AG09309 (cell line): ENCODE measurements at regions not wholly inside any gene's neighbourhood (a gene's known extent, or its start where the extent isn't known, plus 50 kb on each side); places are given as distances from the start of the nearest gene placed in this dataset.
"Not testable (repeated sequence)": the region's sequence is repeated elsewhere in the genome, so short reads cannot be mapped to it uniquely, and the experiment has no call there.

Experiments used
- DNase-seq: peaks from one replicate; pipeline ENCODE4 v3.0.0-alpha.2; 2010; ENCODE audit warnings: low read depth
- H3K4me3 ChIP-seq: 2 replicates; pipeline ENCODE4 v1.5.1; 2011; ENCODE audit warnings: mild to moderate bottlenecking, low read depth, low read length, moderate library complexity; ENCODE audit not compliant: control insufficient read depth
- TF ChIP-seq, protein P1 (sequence below): IDR thresholded peaks from 2 replicates; pipeline ENCODE4 v1.5.1; 2011; ENCODE audit warnings: mild to moderate bottlenecking, low read depth, low read length, inconsistent platforms; ENCODE audit not compliant: insufficient read depth, control insufficient read depth; ENCODE audit errors: missing control alignments

DNA sequence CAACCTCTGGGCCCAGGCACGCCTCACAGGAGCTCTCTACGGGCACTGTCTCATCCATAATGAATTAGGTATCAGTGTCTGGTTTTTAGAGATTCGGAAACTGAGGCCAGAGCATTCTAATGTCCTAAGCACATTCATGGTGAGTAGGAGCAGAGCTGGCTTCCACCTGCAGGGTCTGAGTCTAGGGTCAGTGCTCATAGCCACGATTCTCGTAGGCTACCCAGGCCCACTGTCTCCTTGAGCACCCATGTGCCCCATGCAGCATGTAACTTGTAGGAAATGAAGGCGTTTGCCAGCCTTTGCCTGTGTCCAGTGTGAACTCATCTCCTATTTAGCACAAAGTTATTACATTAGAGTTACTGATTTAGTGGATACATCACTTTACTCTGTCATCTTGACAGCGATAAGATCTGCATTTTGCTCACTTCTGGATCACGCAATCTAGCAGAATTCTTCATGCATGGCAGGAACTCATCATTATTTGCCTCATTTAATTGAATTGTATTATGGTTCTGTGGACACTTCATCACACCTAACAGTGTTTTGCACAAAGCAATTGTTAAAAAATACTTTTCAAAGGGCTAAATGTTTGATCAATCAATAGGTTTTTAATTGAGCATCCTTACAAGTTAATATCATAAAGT is 205.3 kb upstream of the SULF2 start:
- H3K4me3 ChIP-seq = no peak overlapping the region
- DNase-seq = no peak
- TF ChIP-seq, protein P1, sequence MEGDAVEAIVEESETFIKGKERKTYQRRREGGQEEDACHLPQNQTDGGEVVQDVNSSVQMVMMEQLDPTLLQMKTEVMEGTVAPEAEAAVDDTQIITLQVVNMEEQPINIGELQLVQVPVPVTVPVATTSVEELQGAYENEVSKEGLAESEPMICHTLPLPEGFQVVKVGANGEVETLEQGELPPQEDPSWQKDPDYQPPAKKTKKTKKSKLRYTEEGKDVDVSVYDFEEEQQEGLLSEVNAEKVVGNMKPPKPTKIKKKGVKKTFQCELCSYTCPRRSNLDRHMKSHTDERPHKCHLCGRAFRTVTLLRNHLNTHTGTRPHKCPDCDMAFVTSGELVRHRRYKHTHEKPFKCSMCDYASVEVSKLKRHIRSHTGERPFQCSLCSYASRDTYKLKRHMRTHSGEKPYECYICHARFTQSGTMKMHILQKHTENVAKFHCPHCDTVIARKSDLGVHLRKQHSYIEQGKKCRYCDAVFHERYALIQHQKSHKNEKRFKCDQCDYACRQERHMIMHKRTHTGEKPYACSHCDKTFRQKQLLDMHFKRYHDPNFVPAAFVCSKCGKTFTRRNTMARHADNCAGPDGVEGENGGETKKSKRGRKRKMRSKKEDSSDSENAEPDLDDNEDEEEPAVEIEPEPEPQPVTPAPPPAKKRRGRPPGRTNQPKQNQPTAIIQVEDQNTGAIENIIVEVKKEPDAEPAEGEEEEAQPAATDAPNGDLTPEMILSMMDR = no peak

DNA sequence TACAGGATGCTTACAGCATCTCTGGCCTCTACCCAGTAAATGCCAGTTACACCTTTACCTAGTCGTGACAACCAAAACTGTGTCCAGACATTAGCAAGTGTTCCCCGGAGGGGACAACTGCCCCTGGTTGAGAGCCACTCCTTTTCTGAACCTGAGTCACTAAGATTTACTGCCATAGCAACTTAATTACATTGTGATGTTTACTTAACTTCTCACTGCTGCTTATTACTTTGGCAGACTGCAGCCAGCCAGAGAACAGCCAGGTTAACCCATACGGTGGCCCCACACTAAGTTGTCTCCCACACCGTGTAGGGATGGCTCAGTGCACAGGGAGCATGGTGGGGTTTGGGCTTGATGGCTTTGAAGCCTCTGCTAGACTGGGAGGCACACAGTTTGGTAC is 204.7 kb upstream of the SULF2 start:
- DNase-seq = no peak
- no peak overlapping the region for H3K4me3 ChIP-seq
- TF ChIP-seq, protein P1 = no peak

DNA sequence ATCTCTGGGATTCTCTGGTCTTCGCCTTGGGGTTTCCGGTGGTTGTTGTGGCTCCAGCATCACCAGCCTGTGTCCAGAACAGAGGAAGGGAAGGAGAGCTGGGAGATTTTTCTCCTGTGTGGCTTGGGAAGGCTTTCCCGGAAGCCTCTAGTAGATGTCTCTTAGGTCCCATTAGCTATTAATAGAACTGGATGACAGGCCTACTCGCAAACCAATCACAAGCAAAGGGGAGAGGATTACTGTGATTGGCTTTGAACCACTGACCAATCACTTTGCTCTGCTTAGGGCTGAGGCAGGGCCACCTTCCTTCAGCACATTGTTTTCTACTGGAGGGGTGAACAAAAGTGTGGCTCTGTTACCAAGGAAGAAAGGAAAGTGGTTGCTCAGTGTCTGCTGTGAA is 203.4 kb upstream of the SULF2 start:
- TF ChIP-seq, protein P1 = no peak
- no peak for DNase-seq

DNA sequence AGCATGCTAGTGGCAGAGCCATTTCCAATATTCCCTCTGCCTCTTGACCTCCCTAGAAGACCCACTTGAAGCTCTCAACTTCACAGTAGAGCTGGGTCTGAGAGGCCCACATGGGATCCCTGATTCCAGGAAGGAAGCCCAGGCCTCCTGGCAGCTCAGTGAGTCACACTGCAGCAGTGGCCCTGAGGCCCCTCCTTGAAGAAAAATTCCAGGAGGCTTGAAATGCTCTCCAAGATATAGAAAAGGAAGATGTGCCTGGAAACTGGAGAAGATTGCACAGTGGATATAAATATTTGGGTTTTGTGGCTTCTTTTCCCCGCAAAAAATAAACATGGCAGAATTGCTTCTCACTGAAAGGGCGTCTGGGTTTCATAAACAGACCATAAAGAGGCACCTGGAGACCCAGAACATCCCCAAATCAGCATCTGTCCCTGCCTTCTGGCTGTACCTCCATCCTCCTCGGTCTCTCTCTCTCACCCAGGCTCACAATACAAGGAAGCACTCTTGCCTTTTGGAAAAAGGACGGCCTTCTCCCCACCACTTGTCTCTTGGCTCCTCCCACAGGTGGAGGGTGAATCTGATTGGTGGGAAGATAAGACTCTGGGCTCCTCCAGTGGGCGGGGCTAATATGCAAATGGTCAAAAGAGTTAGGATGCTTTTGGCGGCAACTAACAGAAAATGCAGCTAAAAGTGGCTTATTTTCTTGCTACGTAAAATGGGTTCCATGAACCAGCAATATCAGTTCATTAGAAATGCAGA is 200.0 kb upstream of the SULF2 start:
- H3K4me3 ChIP-seq = no peak overlapping the region
- DNase-seq = no peak
- TF ChIP-seq, protein P1 = no peak

More for the DNA sequence above, 203.4 kb upstream of the SULF2 start:
- no peak overlapping the region for H3K4me3 ChIP-seq

DNA sequence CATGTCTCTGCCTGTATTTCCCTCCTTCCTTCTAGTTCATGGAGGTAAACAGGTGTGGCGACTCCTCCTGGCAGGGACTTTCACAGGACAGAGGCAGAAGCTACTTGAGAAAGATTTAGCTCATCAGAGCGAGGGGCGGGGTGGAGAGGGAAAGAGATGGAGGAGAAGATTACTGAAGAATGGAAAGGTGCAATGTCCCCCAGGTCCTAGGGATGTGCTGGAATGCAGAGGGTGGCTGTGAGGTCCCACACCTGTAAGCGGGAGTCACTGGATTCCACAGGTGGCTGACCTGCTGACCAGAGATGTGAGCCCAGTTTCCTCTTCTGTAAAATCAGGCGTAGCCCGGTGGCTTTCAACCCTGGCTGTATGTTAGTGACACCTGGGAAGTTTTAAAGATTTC is 199.2 kb upstream of the SULF2 start:
- TF ChIP-seq, protein P1 = no peak
- no peak overlapping the region for H3K4me3 ChIP-seq
- DNase-seq = no peak

DNA sequence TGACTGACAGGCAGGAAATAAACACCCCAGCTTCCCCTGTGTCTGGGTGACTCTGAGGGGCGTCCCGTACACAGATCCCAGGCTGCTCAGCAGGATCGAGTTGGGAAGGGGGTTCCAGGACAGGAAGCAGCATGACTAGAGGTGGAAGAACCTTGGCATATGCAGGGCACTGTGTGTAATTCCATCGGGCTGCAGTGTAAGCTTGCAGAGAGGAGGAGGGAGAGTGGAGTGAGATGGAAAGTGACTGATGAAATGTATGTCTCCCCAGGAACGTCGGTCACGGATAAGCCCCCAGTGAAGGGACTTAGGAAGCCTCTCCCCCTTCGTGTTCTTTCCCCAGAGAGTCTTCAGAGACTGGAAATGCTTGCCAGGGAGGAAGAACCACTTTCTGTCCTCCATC is 198.4 kb upstream of the SULF2 start:
- not testable (repeated sequence) for DNase-seq, H3K4me3 ChIP-seq

DNA sequence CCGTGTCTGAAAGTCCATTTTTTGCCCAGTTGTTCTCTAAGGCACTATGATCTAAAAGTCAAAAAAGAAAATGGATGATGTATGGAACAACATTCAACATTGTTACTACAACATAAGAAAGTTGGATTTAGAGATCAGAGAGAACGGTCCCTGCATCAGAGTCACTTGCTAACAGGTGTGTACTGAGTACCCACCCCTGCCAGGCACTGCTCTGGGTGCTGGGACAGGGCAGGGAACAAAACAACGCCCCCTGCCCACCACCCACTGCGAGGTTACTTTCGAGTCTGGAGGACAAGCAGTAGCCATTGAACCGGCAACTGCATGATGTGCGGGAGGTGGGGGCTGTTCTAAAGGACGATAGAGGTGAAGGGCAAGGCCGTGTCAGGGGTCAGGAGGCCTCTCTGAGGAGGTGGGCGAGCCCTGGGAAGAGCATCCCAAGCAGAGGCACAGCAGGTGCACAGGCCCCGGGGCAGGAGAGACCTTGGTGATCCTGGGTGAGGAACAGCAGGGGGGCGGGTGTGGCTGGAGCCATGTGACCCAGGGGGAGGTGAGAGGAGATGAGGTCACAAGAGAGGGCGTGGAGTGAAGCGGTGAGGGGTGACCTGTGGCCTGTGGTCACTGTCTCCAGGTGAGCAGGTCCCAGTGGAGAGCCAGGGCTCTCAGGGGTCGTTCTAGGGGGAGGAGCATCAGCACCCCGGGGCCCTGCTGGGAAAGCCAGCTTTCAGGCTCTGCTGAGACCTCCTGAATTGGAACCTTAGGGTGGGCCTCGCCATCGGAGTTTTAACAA is 197.5 kb upstream of the SULF2 start:
- TF ChIP-seq, protein P1 = no peak
- DNase-seq = no peak
- no peak overlapping the region for H3K4me3 ChIP-seq
